Suprapubic skin (tissue), 3 donors: ENCODE measurements at regions not wholly inside any gene's neighbourhood (a gene's known extent, or its start where the extent isn't known, plus 50 kb on each side); places are given as distances from the start of the nearest gene placed in this dataset.

Experiments used
- CTCF ChIP-seq, 2 donors: fragments of 200-600 bp in 1 of 2; fragments of 450-650 bp in 1 of 2; sonication (generic) in 1 of 2; IDR thresholded peaks; one replicate each; pipeline ENCODE4 v1.5.1; 2016 to 2019; ENCODE audit warnings: antibody characterized with exemption in 2 of 2, mild to moderate bottlenecking in 1 of 2, moderate library complexity in 1 of 2
- POLR2AphosphoS5 ChIP-seq, 3 donors: sonication (generic); formaldehyde crosslinking; IDR thresholded peaks; one replicate each; pipeline ENCODE4 v1.6.1; 2017; ENCODE audit warnings: antibody characterized with exemption in 3 of 3

GRCh38 chr9:29230931-29231330, 1657.7 kb upstream of the C9orf72 start:
- no peak for TF ChIP-seq POLR2AphosphoS5 (IDR thresholded peaks at IDR 0.05)
- TF ChIP-seq CTCF (IDR thresholded peaks at IDR 0.05): no peak
